ENCODE measurements at regions not wholly inside any gene's neighbourhood (a gene's known extent, or its start where the extent isn't known, plus 50 kb on each side); places are given as distances from the start of the nearest gene placed in this dataset.

- TF ChIP-seq E2F4 (CRISPR knock-in tag; IDR thresholded peaks at IDR 0.05; ENCODE audit: low read depth): no peak
- TF ChIP-seq CREM (IDR thresholded peaks at IDR 0.05; ENCODE audit: low read depth): peak; percentile 32; the same call in 1 of the 2 replicates
- TF ChIP-seq, protein P1, sequence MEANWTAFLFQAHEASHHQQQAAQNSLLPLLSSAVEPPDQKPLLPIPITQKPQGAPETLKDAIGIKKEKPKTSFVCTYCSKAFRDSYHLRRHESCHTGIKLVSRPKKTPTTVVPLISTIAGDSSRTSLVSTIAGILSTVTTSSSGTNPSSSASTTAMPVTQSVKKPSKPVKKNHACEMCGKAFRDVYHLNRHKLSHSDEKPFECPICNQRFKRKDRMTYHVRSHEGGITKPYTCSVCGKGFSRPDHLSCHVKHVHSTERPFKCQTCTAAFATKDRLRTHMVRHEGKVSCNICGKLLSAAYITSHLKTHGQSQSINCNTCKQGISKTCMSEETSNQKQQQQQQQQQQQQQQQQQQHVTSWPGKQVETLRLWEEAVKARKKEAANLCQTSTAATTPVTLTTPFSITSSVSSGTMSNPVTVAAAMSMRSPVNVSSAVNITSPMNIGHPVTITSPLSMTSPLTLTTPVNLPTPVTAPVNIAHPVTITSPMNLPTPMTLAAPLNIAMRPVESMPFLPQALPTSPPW (CRISPR knock-in tag; IDR thresholded peaks at IDR 0.05): peak; percentile 22; the same call in 1 of the 2 replicates
- TF ChIP-seq ETV5 (CRISPR knock-in tag; IDR thresholded peaks at IDR 0.05; ENCODE audit: low read depth): peak; percentile 61
- peak; percentile 63 to 70; a peak in 2 of 4 replicates for TF ChIP-seq KDM1A (IDR thresholded peaks at IDR 0.05)
- no peak for TF ChIP-seq ZNF589 (CRISPR knock-in tag; IDR thresholded peaks at IDR 0.05; ENCODE audit: low read depth)
- TF ChIP-seq ELF1 (tag; IDR thresholded peaks at IDR 0.05): peak; percentile 53; the same call in 1 of the 2 replicates
- no peak for TF ChIP-seq XRCC5 (IDR thresholded peaks at IDR 0.05; ENCODE audit: low read depth, low read length)
- TF ChIP-seq CBFA2T2 (conservative IDR thresholded peaks at IDR 0.05): peak; percentile 43; the same call in 1 of the 2 replicates
These were observed 280.7 kb downstream of the BCOR start (continued) for GRCh38 chrX:39816871-39817731.
